Lower lobe of right lung (tissue), 2 donors: ENCODE measurements at regions not wholly inside any gene's neighbourhood (a gene's known extent, or its start where the extent isn't known, plus 50 kb on each side); places are given as distances from the start of the nearest gene placed in this dataset.

Source experiments
- ATAC-seq, 2 donors: fragments of 200-7000 bp; cut with Tn5 transposase; one replicate each; pipeline ENCODE4 v1.9.1; 2020 to 2022; ENCODE audit warnings: mild to moderate bottlenecking in 2 of 2, moderate library complexity in 2 of 2
- DNase-seq: peaks from one replicate; pipeline ENCODE4 v3.0.0-alpha.2; 2020
- H3K27ac ChIP-seq: fragments of 200-600 bp; one replicate; pipeline ENCODE4 v1.8.0; 2022
- H3K27me3 ChIP-seq: fragments of 200-600 bp; one replicate; pipeline ENCODE4 v1.8.0; 2022; ENCODE audit warnings: low read depth
- H3K36me3 ChIP-seq: fragments of 200-600 bp; one replicate; pipeline ENCODE4 v1.8.0; 2022; ENCODE audit warnings: mild to moderate bottlenecking
- H3K4me1 ChIP-seq: fragments of 200-600 bp; one replicate; pipeline ENCODE4 v1.8.0; 2022
- H3K4me3 ChIP-seq: fragments of 200-600 bp; one replicate; pipeline ENCODE4 v1.8.0; 2022; ENCODE audit warnings: mild to moderate bottlenecking
- H3K9me3 ChIP-seq: fragments of 200-600 bp; one replicate; pipeline ENCODE4 v1.8.0; 2022
- CTCF ChIP-seq: fragments of 200-600 bp; IDR thresholded peaks from one replicate; pipeline ENCODE4 v1.8.0; 2022; ENCODE audit warnings: antibody characterized with exemption, mild to moderate bottlenecking
- intact Hi-C: fragments of 100-400 bp; cut with DNase I; formaldehyde crosslinking; loops from one replicate; pipeline ENCODE4 v1.11.0; 2022
- donor health status: DM: no; HTN: yes; CAD: no; lungs with severe emphysema.

- no peak overlapping the region for H3K4me3 ChIP-seq
- H3K27me3 ChIP-seq = no peaks in the 10 kb centered on the region
- H3K36me3 ChIP-seq = no peaks in the 10 kb centered on the region
- ATAC-seq = no peak
- DNase-seq = no peak
- no peaks in the 10 kb centered on the region for H3K9me3 ChIP-seq
- intact Hi-C loops = no loop called here
- no peak overlapping the region for H3K27ac ChIP-seq
- H3K4me1 ChIP-seq = peaks cover 10% of the 10 kb centered on the region
- TF ChIP-seq CTCF = no peak
Observed at GRCh38 chr5:171682801-171683200, 102.8 kb upstream of the SMIM23 start.

DNA sequence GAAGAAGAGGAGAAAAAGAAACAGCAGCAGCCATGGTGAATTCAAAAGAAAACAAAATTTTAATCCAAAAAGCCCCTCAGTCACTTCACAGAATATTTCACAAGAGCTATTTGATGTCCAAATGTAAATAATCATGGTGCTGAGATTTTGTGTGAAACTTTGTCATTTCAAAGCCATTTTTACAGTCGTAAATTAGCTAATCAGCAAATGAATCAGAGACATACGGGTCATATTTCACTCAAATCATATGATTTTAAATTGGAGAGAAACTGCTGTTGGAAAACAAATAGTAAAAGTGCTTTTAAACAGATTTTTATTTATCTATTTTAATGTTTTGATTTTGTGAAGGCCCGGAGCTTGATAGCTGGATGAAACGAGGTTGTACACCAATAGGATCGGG lies 101.4 kb upstream of the SMIM23 start:
- no peak for TF ChIP-seq CTCF
- intact Hi-C loops = no loop called here
- DNase-seq = no peak
- Histone ChIP-seq H3K36me3 (no peaks in the 10 kb centered on the region), H3K27me3 (no peaks in the 10 kb centered on the region), H3K27ac (no peak overlapping the region), H3K4me1 (peaks cover 10% of the 10 kb centered on the region), H3K4me3 (no peak overlapping the region), H3K9me3 (no peaks in the 10 kb centered on the region)
- ATAC-seq = no peak

DNA sequence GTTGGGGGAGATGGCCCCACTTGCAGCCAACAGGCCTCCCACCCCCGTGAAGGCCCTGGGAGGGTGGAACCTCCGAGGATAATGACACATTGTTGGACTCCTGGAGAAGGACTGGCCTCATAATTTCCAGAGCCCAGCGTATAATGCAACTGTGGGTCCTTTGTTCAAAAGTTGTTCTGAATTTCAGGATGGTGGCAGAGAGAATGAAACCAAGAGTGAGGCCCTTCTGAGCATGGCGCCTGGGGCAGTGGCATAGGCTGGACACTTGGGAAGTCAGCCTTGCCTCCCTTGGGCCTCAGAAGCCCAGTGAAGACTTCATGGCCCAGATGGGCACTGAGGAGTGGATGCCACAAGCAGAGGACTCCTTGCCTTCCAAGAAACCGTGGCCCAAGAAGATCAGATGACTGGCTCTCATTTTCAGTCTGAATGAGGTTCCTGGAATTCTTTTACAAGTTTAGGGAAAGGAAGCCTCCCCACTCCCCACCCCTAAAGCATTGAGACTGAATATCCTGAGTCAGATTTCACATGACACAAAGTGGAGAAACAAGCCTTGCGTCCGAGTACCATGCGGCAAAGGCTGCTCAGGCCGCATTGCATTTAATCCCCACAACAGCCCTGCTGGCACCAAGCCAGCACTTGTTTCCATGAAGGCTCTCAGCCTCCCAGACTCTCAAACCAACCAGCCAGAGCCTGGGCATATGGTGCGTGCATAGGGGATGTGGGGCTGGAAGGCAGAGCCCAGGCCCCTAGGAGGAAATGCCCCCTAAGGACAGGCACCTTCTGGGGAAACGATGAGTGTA lies 96.7 kb upstream of the SMIM23 start:
- H3K9me3 ChIP-seq = no peaks in the 10 kb centered on the region

GRCh38 chr5:171689853-171690417 lies 95.7 kb upstream of the SMIM23 start:
- no peak for ATAC-seq
- TF ChIP-seq CTCF = no peak
- no peak overlapping the region for H3K27ac ChIP-seq
- DNase-seq = no peak
- no peaks in the 10 kb centered on the region for H3K27me3 ChIP-seq
- H3K4me3 ChIP-seq = no peak overlapping the region
- H3K9me3 ChIP-seq = no peaks in the 10 kb centered on the region
- no peaks in the 10 kb centered on the region for H3K4me1 ChIP-seq
- no peaks in the 10 kb centered on the region for H3K36me3 ChIP-seq
- intact Hi-C loops = no loop called here

More for the DNA sequence above, 96.7 kb upstream of the SMIM23 start:
- intact Hi-C loops = no loop called here
- H3K27me3 ChIP-seq = no peaks in the 10 kb centered on the region
- no peak overlapping the region for H3K27ac ChIP-seq
- H3K36me3 ChIP-seq = no peaks in the 10 kb centered on the region
- DNase-seq = no peak
- TF ChIP-seq CTCF = no peak
- H3K4me3 ChIP-seq = no peak overlapping the region
- ATAC-seq = no peak
- H3K4me1 ChIP-seq = no peaks in the 10 kb centered on the region

DNA sequence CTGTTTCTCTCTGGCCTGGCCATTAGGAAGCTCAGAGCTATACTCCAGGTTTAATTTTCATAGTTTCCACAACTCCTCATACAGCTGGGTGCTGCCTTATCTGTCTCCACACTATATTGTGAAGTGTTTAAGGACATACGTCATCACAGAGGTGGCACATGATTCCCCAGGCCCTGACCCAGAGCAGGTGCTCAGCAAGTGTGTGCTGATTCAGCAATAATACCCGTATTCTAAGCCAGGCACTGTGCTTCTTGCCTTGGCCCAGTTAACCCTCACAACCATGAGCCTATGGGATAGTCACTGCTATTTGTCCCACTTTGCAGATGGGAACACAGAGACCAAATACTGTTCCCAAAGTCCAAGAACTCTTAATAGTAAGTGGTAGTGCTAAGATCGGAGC lies 93.5 kb upstream of the SMIM23 start:
- H3K36me3 ChIP-seq = no peaks in the 10 kb centered on the region
- no peak for ATAC-seq
- no peaks in the 10 kb centered on the region for H3K4me1 ChIP-seq
- no peak overlapping the region for H3K4me3 ChIP-seq
- H3K9me3 ChIP-seq = no peaks in the 10 kb centered on the region
- DNase-seq = no peak
- intact Hi-C loops = no loop called here
- no peaks in the 10 kb centered on the region for H3K27me3 ChIP-seq
- H3K27ac ChIP-seq = no peak overlapping the region
- TF ChIP-seq CTCF = no peak
